CD4-positive, alpha-beta T cell treated with Interleukin-4 for 1 hour (primary cell): ENCODE measurements at regions not wholly inside any gene's neighbourhood (a gene's known extent, or its start where the extent isn't known, plus 50 kb on each side); places are given as distances from the start of the nearest gene placed in this dataset.

Experiments used
- DNase-seq, 2 donors: peaks; one replicate each; pipeline ENCODE4 v3.0.0-alpha.2; 2020 to 2022

DNA sequence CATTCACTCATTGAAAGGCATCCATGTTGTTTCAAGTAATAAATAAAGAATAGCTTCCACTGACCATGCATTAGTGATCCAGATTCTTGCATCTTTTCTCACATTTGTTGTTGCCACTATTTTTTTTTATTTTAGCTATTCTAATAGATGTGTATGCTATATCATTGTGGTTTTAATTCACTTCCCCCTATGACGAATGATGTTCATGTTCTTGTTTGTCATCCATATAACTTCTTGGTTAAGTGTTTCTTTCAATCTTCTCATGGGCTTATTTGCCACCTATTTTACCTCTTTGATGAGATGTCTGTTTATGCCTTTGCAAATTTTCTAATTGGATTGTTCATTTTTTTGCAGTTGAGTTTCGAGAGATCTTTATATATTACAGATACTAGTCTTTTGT, 681.2 kb downstream of the HDGFL1 start:
- no peak for DNase-seq

DNA sequence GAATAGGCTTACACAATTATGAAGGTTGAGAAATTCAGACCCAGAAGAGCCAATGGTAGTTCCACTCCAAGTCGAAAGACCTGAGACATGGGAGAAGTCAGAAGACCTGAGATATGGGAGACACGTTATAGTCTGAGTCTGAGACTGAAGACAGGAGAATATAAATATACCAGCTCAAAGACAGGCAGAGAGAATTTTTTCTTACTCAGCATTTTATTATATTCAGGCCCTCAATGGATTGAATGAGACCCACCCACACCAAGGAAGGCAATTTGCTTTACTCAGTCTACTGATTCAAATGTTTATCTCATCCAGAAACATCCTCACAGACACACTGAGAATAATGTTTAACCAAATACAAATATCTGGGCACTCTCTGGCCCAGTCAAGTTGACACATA, 693.5 kb downstream of the HDGFL1 start:
- no peak for DNase-seq

DNA sequence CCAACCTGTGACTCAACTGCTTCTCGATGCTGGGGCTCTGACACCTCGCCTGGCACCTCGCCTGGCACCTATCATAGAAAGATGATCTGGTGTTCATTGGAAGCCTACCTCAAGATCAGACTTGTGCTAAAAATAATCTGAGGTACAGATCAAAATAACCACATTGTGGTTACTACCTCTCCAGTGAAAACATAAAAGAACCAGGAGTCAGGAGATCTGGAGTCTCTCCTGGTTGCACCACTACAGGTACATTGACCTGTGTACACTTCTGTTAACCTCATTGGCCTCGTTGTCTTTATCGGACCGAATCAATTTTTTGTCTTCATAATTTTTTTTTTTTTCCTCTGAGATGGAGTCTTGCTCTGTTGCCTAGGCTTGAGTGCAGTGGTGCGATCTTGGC, 695.9 kb downstream of the HDGFL1 start:
- no peak for DNase-seq

DNA sequence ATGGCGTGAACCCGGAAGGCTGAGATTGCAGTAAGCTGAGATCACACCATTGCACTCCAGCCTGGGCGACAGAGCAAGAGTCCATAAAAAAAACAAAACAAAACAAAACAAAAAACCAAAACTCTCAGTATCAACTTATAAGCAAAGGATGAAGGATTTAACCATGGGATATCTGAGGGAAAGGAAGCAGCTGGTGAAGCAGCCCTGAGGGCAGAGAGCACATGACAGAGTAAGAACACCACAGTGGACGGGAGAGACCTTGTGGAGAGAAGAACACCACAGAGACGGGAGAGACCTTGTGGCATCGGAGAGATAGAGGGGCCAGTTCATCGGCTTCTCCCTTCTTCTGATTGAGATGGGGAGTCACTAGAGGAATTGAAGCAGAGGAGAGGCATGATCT, 697.2 kb downstream of the HDGFL1 start:
- no peak for DNase-seq

GRCh38 chr6:23267651-23268050, 698.3 kb downstream of the HDGFL1 start:
- DNase-seq, result no peak

GRCh38 chr6:23268348-23268747, 699.0 kb downstream of the HDGFL1 start:
- no peak for DNase-seq

- DNase-seq, result no peak
Measured at GRCh38 chr6:23269436-23269835, 700.1 kb downstream of the HDGFL1 start.

GRCh38 chr6:23272536-23272935, 703.2 kb downstream of the HDGFL1 start:
- DNase-seq, result no peak

DNA sequence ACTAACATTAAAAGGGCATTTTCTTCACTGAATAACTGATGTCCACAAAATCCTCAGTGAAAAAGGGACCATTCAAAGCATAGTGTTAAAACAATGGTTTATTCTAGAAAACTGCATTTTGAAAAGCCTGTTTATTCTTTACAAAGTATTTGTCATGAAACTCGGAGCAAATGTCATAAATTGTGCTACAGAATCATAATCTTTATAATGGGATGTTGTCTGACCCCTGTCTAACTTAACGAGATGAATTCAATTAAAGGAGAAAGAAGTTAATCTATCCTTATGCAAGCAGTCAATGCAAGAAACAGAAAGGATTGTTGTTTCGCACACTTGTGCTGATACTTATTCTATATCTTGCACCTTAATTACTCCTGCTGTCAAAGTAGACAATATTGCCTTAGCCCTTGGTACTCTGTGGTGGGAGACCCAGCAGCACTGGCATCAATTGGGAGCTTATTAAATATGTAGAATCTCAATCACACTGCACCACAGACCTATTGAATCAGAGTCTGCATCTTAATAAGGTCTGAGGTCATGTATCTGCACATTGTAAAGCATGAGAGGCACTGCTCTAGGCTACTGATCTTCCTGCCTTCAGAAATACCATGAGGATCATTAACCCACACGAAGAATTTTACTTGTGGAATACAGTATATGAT, 708.3 kb downstream of the HDGFL1 start:
- no peak for DNase-seq

- no peak for DNase-seq
Measured at GRCh38 chr6:23278180-23278532, 708.8 kb downstream of the HDGFL1 start.

DNA sequence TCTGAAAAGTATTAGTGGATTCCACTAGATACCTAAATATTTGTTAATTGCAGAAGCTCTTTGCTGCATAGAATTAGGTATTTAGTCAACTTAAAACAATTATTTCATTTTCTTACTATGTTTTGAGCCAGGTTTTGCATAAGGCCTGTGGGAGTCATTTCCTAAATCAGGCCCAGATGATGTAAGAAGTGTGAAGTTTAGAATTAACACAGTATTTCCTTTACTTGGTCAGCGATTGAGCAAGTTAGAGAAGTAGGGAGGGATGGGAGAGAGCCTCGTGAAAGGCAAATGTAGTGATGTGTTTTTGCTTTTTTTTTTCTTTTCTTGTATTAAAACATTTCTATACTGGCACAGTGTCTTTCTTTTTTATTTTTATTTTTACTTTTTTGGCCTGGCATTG, 711.1 kb downstream of the HDGFL1 start:
- no peak for DNase-seq

GRCh38 chr6:23282252-23283021, 713.1 kb downstream of the HDGFL1 start:
- DNase-seq, result no peak

DNA sequence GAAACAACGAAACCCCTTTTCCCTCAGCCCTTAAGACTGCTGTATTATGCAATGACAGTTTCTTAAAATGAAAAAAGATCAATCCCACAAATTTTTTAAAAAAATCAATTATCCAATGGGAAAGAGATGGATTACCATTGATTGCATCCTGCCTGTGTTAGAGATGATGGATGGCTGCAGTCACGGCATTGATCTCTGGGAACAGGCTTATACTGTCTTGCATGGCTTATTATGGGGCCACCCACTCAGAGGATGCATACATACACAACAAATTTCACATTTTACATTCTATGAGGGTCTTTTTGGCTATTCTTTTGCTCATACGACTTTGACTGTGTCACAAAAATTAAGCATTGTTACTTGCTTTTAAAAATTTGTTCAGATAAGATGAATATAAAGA, 724.3 kb downstream of the HDGFL1 start:
- DNase-seq, result no peak

DNA sequence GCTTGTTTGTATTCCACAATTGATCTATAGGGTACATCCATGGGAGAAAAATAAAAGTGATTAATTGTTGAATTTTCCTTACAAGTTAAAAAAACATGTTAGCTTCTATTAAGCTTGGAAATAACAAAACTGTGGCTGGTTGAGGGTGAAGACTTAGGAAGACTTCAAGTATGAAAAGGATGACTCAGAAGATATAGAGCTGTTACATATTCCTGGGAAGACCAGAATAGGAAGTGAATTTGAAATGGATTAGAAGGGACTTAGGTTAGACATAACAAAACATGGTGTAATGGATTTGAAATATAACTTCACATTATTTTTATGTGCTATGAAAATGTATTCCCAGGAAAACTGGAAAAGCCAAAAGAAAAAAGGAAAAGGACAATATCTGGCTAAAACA, 732.2 kb downstream of the HDGFL1 start:
- no peak for DNase-seq

DNA sequence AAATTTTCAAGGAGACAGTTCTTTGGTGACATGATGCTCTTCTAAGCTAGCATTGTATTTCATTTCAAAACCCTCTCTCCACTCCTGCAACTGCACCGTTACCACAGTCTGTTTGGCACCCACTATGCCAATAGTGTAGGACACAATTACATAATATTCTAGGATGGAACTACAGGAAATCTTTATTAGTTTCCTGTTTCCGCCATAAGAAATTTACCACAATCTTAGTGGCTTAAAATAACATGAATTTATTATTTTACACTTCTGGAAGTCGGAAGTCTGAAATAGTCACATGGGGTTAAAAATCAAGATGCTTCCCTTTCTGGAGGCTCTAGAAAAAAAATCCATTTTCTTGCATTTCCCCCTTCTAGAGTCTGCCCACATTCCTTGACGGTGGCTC, 733.1 kb downstream of the HDGFL1 start:
- DNase-seq, result no peak

GRCh38 chr6:23305325-23305943, 736.1 kb downstream of the HDGFL1 start:
- DNase-seq, result no peak

- no peak for DNase-seq
Measured at GRCh38 chr6:23306251-23306950, 737.0 kb downstream of the HDGFL1 start.

- DNase-seq, result no peak
Measured at GRCh38 chr6:23307516-23307915, 738.1 kb downstream of the HDGFL1 start.

- DNase-seq, result no peak
Measured at GRCh38 chr6:23308166-23308565, 738.8 kb downstream of the HDGFL1 start.

DNA sequence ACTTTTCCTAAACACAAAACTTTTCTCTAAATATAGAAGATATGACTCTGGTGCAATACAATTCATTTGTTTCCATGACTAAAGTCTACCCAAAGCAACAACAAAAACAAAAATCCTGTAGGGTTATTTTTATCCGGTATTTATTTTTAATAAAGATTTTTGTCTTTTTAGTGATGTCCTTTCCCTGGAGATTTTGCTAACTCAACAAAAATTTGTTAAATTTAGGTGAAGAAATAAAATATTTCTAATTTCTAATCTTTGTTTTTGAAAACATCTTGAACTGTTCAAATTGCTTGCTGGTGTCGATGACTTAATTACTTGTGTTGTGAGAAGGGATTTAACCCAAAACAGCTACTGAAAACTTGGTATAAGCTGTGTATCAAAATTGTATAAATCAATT, 741.8 kb downstream of the HDGFL1 start:
- DNase-seq, result no peak

DNA sequence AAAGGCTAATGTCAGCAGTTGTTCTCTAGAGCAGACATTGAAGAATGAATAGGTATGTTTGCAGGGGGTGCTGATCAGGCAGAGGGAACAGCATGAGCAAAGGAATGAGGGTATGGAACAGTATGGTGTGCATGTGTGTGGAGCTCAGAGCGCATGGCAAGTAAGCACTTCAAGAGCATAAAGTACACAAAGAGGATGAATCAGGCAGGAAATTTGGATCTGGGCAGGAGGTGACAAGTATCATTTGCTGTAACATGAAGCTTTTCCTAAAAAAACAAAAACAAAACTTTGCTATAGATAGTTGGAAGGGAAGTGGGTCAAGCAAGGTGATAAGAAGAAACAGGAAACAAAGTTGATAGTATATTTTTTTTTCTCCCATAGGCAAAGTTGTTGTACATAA, 746.8 kb downstream of the HDGFL1 start:
- no peak for DNase-seq

GRCh38 chr6:23316931-23317330, 747.6 kb downstream of the HDGFL1 start:
- DNase-seq, result no peak

DNA sequence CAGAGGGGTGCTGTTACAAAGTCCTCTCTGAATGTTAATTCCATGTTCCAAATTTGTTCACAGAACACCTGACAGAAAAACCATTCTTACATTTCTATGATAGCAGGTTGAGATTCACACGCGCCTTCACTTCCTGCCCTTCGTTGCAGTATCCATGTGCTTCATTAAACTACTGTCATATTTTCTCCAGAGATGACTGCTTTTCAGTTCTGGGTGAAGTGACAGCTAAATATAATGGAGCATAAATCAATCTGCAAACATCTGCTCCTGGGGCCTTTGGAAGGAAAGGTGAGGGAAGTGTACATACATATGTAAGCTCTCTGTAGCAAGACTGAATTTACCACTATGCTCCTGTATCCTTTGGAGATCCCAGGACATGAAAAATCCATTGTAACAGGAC, 750.2 kb downstream of the HDGFL1 start:
- DNase-seq, result no peak
